Right lobe of liver (tissue), 4 donors: ENCODE measurements at regions not wholly inside any gene's neighbourhood (a gene's known extent, or its start where the extent isn't known, plus 50 kb on each side); places are given as distances from the start of the nearest gene placed in this dataset.

Experiments
- POLR2A ChIP-seq: fragments of 450-650 bp; IDR thresholded peaks from one replicate; pipeline ENCODE4 v1.6.1; 2017; ENCODE audit warnings: antibody characterized with exemption, mild to moderate bottlenecking
- TF ChIP-seq, protein P1 (sequence below), 4 donors: fragments of 200-600 bp in 3 of 4; fragments of 450-650 bp in 1 of 4; IDR thresholded peaks; one replicate each; pipeline versions ENCODE4 v1.5.1 to v1.8.0; 2016 to 2022; ENCODE audit warnings: antibody characterized with exemption in 4 of 4, mild to moderate bottlenecking in 2 of 4
- donor health status: DM: no; HTN: no; CAD: no.
- donor health status: DM: no; HTN: no; CAD: no.
- donor health status: DM: no; HTN: yes; CAD: no.

DNA sequence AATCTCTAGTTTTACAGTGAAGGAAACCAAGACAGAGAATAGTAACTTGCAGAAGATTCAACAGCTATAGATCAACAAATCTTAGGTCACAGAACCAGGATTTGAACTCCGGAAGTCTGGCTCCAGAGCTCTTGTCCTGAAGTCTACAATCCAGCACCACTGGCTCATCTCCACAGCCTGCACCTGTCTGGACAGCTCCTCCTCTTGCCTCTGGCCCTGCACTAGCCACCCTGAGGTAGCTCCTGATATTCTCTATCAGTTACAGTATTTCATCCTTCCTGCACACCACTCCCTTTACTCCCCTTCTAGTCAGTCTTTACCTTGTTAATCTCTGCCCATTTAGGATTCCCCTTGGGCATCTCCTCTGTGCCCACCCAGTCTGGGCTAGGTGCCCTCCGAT is 58.1 kb upstream of the LNX1 start:
- TF ChIP-seq, protein P1, sequence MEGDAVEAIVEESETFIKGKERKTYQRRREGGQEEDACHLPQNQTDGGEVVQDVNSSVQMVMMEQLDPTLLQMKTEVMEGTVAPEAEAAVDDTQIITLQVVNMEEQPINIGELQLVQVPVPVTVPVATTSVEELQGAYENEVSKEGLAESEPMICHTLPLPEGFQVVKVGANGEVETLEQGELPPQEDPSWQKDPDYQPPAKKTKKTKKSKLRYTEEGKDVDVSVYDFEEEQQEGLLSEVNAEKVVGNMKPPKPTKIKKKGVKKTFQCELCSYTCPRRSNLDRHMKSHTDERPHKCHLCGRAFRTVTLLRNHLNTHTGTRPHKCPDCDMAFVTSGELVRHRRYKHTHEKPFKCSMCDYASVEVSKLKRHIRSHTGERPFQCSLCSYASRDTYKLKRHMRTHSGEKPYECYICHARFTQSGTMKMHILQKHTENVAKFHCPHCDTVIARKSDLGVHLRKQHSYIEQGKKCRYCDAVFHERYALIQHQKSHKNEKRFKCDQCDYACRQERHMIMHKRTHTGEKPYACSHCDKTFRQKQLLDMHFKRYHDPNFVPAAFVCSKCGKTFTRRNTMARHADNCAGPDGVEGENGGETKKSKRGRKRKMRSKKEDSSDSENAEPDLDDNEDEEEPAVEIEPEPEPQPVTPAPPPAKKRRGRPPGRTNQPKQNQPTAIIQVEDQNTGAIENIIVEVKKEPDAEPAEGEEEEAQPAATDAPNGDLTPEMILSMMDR (IDR thresholded peaks at IDR 0.05) = no peak
- no peak for TF ChIP-seq POLR2A
